OCI-LY1 (cell line): ENCODE measurements at regions not wholly inside any gene's neighbourhood (a gene's known extent, or its start where the extent isn't known, plus 50 kb on each side); places are given as distances from the start of the nearest gene placed in this dataset.

Experiments
- H2AFZ ChIP-seq: fragments of 200-600 bp; sonication (generic), shearing (Covaris generic); 2 replicates; pipeline ENCODE4 v1.6.0; 2014; ENCODE audit warnings: antibody characterized with exemption, mild to moderate bottlenecking, low read length
- H3F3A ChIP-seq: fragments of 200-600 bp; sonication (generic), shearing (Covaris generic); 2 replicates; pipeline ENCODE4 v1.6.0; 2014; ENCODE audit warnings: mild to moderate bottlenecking, antibody characterized with exemption, low read length, moderate library complexity; ENCODE audit not compliant: insufficient read depth
- H3K27ac ChIP-seq: fragments of 200-600 bp; sonication (generic); 2 replicates; pipeline ENCODE4 v1.5.1; 2014; ENCODE audit warnings: low read length, mixed run types, mild to moderate bottlenecking, low read depth; ENCODE audit not compliant: poor library complexity, severe bottlenecking
- H3K27me3 ChIP-seq: fragments of 200-600 bp; sonication (generic); 2 replicates; pipeline ENCODE4 v1.6.0; 2014; ENCODE audit warnings: antibody characterized with exemption, mild to moderate bottlenecking, low read length, moderate library complexity; ENCODE audit not compliant: insufficient read depth
- H3K36me3 ChIP-seq: fragments of 200-600 bp; sonication (generic); 2 replicates; pipeline ENCODE4 v1.6.1; 2014; ENCODE audit warnings: mild to moderate bottlenecking, antibody characterized with exemption, low read length, moderate library complexity, mixed read lengths; ENCODE audit not compliant: insufficient read depth
- H3K4me1 ChIP-seq: fragments of 200-600 bp; sonication (generic); 2 replicates; pipeline ENCODE4 v1.5.1; 2014; ENCODE audit warnings: mild to moderate bottlenecking, low read length, moderate library complexity; ENCODE audit not compliant: insufficient read depth, severe bottlenecking
- H3K4me2 ChIP-seq: fragments of 200-600 bp; sonication (generic), shearing (Covaris generic); 2 replicates; pipeline ENCODE4 v1.6.1; 2014; ENCODE audit warnings: low read length
- H3K4me3 ChIP-seq: fragments of 200-600 bp; sonication (generic); 2 replicates; pipeline ENCODE4 v1.5.1; 2014; ENCODE audit warnings: low read length, low read depth, mild to moderate bottlenecking, mixed read lengths; ENCODE audit not compliant: poor library complexity, severe bottlenecking
- H3K79me2 ChIP-seq: fragments of 200-600 bp; shearing (Covaris generic); 2 replicates; pipeline ENCODE4 v1.6.1; 2016; ENCODE audit warnings: mixed run types, low read length, mixed read lengths; ENCODE audit not compliant: insufficient read depth
- H3K9ac ChIP-seq: fragments of 200-600 bp; sonication (generic), shearing (Covaris generic); 2 replicates; pipeline ENCODE4 v1.6.1; 2014; ENCODE audit warnings: mild to moderate bottlenecking, low read length, mixed read lengths
- H3K9me2 ChIP-seq: fragments of 200-600 bp; sonication (generic), shearing (Covaris generic); 2 replicates; pipeline ENCODE4 v1.6.1; 2014; ENCODE audit warnings: low read depth, mild to moderate bottlenecking, low read length, mixed read lengths
- H3K9me3 ChIP-seq: fragments of 200-600 bp; shearing (Covaris generic); 2 replicates; pipeline ENCODE4 v1.6.1; 2014; ENCODE audit warnings: low read length, mixed read lengths
- H4K20me1 ChIP-seq: fragments of 200-600 bp; sonication (generic), shearing (Covaris generic); 2 replicates; pipeline ENCODE4 v1.6.0; 2016; ENCODE audit warnings: mild to moderate bottlenecking, low read length; ENCODE audit not compliant: insufficient read depth
- CTCF ChIP-seq: fragments of 200-600 bp; sonication (generic), shearing (Covaris generic); IDR thresholded peaks from 2 replicates; pipeline ENCODE4 v1.5.1; 2017; ENCODE audit warnings: mild to moderate bottlenecking, antibody characterized with exemption, low read length, moderate library complexity, mixed read lengths
- EZH2 ChIP-seq: fragments of 200-600 bp; sonication (generic), shearing (Covaris generic); IDR thresholded peaks from 2 replicates; pipeline ENCODE4 v1.8.0; 2017; ENCODE audit warnings: borderline replicate concordance, mixed run types, mild to moderate bottlenecking, antibody characterized with exemption, low read length, moderate library complexity, mixed read lengths

DNA sequence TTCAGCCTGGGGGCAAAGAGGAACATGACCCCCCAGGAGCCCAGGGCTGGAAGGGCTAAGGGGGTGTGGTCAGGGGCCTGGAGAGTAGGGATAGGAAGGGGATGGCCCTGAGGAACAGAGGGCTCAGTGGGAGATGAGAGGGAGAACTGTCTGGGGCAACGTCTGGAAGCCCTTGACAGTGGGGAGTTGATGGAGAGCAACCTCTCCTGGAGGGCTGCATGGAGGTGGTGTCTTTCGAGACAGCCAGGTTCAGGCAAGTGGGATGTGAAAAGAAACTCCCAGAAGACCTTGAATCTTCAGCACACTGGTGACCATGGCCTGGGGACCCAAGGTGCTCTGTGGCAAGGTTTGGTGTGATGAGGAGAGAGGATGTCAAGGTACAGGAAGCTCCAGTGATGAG lies 54.2 kb upstream of the RUNX3 start:
- no peaks in the 10 kb centered on the region; the same call in 1 of the 2 replicates for H3K36me3 ChIP-seq

DNA sequence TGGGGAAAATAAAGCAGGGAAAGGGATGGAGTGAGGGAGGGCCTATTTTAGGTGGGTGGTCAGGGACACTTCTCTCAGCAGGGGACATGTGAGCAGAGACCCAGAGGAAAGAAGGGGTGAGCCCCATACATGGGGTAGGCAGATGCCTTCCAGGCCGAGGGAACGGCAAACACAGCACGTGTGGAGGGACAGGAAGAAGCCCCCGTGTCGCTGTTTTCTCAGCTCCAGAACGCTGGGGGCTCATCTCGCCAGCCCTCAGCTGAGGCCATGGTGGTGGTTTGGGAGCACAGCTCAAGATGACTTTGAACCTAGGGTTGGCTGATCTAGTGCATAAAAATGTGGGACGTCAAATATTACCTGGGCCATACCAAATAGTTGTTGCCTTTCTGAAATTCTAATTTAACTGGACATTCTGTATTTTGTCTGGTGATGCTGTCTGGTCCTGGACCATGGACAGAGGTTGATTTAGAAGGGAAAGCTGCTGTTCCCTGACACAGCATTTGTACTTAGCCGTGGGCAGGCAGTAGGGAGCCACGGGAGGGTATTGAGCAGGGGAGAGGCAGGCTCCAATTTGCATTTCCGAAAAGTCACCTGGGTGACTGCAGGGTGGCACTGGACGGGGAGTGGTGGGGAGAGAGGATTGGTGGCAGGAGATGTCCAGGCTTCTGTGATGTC lies 53.1 kb upstream of the RUNX3 start:
- H2AFZ ChIP-seq, result no peak overlapping the region
- TF ChIP-seq EZH2 (no peak), CTCF (no peak)
- no peaks in the 10 kb centered on the region for H3K79me2 ChIP-seq
- no peaks in the 10 kb centered on the region; the same call in 1 of the 2 replicates for H3K36me3 ChIP-seq
- no peak overlapping the region for H3K27ac ChIP-seq
- H3K4me1 ChIP-seq, result no peaks in the 10 kb centered on the region
- no peak overlapping the region for H3K9ac ChIP-seq
- H3K9me2 ChIP-seq, result no peaks in the 10 kb centered on the region
- H3K4me2 ChIP-seq, result no peak overlapping the region
- peaks cover 11% of the 10 kb centered on the region; the same call in 1 of the 2 replicates for H3K27me3 ChIP-seq
- 0 out of 2 replicates have a peak, but pooled peaks cover 3% of the 10 kb centered on the region for H3K9me3 ChIP-seq
- no peaks in the 10 kb centered on the region for H3F3A ChIP-seq
- no peaks in the 10 kb centered on the region for H4K20me1 ChIP-seq
- H3K4me3 ChIP-seq, result no peak overlapping the region

More for the DNA sequence above, 54.2 kb upstream of the RUNX3 start:
- H3K79me2 ChIP-seq, result no peaks in the 10 kb centered on the region
- no peaks in the 10 kb centered on the region for H3K9me3 ChIP-seq
- no peaks in the 10 kb centered on the region for H3K4me1 ChIP-seq
- no peak overlapping the region for H2AFZ ChIP-seq
- H3K27ac ChIP-seq, result no peak overlapping the region
- TF ChIP-seq EZH2 (no peak), CTCF (no peak)
- H3K9ac ChIP-seq, result no peak overlapping the region
- no peaks in the 10 kb centered on the region for H3K9me2 ChIP-seq
- H3F3A ChIP-seq, result no peaks in the 10 kb centered on the region
- H3K4me3 ChIP-seq, result no peak overlapping the region
- peaks cover 5% of the 10 kb centered on the region; the same call in 1 of the 2 replicates for H3K27me3 ChIP-seq
- H3K4me2 ChIP-seq, result no peak overlapping the region
- H4K20me1 ChIP-seq, result no peaks in the 10 kb centered on the region

GRCh38 chr1:24981631-24982005 lies 51.5 kb upstream of the RUNX3 start:
- Histone ChIP-seq H3K36me3 (no peaks in the 10 kb centered on the region; the same call in 1 of the 2 replicates), H3K9me2 (no peaks in the 10 kb centered on the region), H3K4me2 (no peak overlapping the region), H3K4me1 (no peaks in the 10 kb centered on the region), H3K9ac (no peak overlapping the region), H3K27ac (no peak overlapping the region), H3F3A (no peaks in the 10 kb centered on the region), H3K27me3 (peaks cover 6% of the 10 kb centered on the region; the same call in 1 of the 2 replicates), H3K79me2 (no peaks in the 10 kb centered on the region), H3K9me3 (0 out of 2 replicates have a peak, but pooled peaks cover 7% of the 10 kb centered on the region), H2AFZ (no peak overlapping the region), H4K20me1 (no peaks in the 10 kb centered on the region), H3K4me3 (no peak overlapping the region)
- TF ChIP-seq EZH2 (no peak), CTCF (no peak)
